ENCODE measurements at regions not wholly inside any gene's neighbourhood (a gene's known extent, or its start where the extent isn't known, plus 50 kb on each side); places are given as distances from the start of the nearest gene placed in this dataset.
"Not testable (repeated sequence)": the region's sequence is repeated elsewhere in the genome, so short reads cannot be mapped to it uniquely, and the experiment has no call there.

DNA sequence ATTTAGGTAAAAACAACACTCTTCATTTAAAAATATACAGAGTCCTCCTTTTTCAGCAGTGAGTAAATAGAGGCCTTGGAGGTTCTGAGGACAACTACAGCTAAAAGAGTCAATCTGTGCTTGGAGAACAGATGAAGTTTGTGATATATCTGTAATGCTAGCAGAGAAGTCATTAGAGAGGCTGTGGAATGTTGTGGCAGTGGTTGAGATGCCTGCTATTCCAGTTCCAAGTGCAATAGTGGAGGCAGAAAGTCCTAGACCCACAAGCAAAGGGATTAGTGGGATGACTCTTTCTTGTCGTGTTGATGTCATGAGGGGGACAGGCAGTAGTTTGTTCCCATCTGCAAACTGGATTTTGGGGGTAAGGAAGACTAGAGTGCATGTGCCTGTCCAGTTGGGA is 62.1 kb upstream of the EZR start:
- not testable (repeated sequence) for DNase-seq

DNA sequence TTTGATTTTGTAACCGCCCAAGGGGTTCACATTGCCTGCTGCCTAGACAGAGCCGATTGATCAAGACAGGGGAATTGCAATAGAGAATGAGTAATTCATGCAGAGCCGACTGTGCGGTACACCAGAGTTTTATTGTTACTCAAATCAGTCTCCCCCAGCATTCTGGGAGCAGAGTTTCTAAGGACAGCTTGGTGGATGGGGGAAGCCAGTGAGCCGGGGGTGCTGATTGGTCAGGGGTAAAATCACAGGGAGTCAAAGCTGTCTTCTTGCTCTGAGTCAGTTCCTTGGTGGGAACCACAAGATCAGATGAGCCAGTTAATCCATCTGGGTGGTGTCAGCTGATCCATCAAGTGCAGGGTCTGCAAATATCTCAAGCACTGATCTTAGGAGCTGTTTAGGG is 60.0 kb upstream of the EZR start:
- no peak for DNase-seq

DNA sequence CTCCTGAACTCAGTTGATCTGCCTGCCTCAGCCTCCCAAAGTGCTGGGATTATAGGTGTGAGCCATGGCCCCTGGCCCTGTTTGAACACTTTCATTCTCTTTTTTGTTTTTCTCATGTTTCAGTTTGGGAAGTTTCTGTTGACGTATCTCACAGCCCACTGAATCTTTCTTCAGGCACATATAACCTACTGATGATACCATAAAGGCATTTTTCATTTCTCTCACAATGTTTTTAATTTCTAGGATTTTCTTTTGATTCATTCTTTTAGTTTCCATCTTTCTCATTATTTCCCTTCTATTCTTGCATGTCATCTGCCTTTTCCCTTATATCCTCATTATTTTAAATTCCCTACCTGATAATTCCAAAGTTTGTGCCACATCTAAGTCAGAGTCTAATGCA is 58.5 kb upstream of the EZR start:
- no peak for DNase-seq

DNA sequence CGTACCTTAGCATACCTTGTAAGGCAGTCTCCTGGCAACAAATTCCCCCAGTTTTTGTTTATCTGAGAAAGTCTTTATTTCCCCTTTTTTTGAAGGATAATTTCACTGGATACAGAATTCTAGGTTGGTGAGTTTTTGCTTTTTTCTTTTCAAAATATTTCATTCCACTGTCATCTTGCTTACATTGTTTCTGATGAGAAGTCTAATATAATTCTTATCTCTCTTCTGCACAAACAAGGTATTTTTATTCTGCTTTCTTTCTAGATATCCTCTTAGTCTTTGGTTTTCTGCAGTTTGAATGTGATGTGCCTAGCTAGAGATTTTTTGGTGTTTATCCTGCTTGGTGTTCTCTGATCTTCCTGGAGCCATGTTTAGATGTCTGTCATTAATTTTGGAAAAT is 57.7 kb upstream of the EZR start:
- DNase-seq = no peak

DNA sequence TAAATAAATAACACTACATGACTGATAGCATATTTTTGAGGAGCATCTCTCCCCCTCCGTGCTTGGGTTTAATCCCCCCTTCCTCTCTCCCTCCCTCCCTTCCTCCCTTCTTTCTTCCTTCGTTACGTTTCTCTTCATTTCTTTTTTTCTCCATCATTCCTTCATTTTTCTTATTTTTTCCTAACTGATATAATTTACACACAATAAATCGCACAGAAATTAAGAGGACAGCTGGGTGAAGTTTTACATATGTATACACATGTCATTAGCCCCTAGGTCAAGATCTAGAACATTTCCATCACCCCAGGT is 51.4 kb upstream of the EZR start:
- no peak for DNase-seq

DNA sequence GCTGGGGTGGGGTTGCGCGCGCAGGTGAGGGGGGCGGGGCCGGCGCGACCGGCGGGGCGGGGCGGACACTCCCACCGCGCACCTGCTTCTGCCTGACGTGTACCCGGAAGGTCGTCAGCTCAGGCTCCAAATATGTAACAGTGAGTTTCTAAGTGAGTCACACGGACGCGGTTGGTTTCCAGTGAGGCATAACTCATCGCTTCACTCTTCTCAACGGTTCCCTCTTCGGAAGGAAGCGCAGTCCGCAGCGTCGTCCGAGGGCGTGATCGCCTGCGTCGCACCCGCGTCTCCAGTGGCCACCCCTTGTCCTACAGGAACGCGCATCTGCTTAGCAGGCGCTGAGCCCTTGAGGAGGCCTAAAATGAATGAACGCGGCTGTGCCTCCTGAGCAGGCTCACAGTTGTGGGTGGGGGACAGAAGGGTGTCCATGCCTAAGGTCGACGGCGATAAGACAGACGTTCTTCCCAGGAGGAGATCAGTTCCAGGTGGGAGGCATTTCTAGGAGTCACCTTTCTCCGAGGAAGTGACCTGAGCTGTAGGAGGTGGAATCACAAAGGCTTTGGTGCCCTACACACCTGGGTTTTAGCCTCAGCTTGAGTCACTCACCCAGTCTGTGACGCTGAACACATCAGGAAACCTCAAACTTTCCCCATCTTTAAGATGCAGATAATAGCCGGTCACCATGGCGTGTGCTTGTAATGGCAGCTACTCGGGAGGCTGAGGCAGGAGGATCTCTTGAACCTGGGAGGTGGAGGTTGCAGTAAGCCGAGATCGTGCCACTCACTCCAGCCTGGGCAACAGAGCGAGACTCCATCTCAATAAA is 50.9 kb upstream of the EZR start:
- DNase-seq = peak; percentile 99

DNA sequence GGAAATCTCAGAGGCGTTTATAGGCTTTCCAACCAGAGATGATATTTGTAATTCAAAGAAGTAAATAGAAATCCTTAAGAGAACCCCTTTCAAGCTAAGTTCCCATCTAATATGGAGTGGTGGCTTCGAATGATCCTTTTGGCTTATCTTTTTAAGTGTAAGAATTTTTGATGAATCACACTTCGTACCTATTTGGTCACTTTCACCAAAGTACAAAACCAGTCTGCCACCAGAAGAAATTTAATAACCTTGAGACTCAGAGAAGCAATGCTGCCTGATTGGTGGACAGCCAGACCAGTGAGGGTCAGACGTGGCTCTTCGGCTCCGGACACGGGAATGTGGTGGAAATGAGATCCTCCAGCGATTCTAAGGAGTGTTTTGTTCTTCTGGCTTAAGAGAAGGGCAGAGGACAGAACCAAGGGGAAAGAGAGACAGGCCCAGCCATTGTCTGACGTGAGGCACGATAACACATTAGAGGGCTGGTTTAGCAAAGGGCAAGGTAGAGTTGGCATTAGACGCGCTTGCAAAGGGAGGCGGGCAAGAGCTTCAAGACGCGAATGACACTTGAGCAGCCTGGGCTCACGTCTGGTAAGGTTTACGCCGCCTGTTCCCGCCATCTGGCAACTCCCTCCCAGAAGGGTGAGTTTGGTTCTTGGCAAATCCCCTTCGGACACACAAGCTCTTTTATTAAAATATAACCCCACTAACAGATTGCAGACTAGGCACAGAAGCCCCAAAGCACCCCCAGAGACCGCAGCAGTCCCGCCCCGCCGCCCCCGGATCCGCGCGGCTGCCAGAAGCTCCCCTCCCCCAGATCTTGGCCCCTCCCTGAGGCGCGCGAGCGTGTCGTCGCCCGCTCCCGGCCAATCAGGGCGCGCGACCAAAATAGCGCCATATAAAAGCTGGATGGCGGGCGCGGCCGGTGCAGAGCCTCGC is 50.0 kb upstream of the EZR start:
- peak; percentile 99 for DNase-seq

Data from NCI-H774 (cell line).